HEK293 (cell line): ENCODE measurements at regions not wholly inside any gene's neighbourhood (a gene's known extent, or its start where the extent isn't known, plus 50 kb on each side); places are given as distances from the start of the nearest gene placed in this dataset.

Experiments
- KLF7 ChIP-seq: fragments of 450-650 bp; formaldehyde crosslinking; IDR thresholded peaks from 2 replicates; pipeline ENCODE4 v1.5.1; 2016; ENCODE audit warnings: missing biosample characterization, missing genetic modification characterization, borderline replicate concordance
- ZNF24 ChIP-seq: fragments of 450-650 bp; formaldehyde crosslinking; IDR thresholded peaks from 2 replicates; pipeline ENCODE4 v1.5.1; 2016; ENCODE audit warnings: missing biosample characterization, missing genetic modification characterization

GRCh38 chr2:9721344-9721743 lies 90.5 kb upstream of the YWHAQ start:
- TF ChIP-seq ZNF24 (tag by site-specific recombination) (no peak), KLF7 (tag by site-specific recombination) (no peak)
